Fibroblast of lung (primary cell): ENCODE measurements at regions not wholly inside any gene's neighbourhood (a gene's known extent, or its start where the extent isn't known, plus 50 kb on each side); places are given as distances from the start of the nearest gene placed in this dataset.

Experiments
- DNase-seq, 2 donors: peaks; one replicate each; pipeline versions ENCODE4 v3.0.0 to v3.0.0-alpha.2; 2010; ENCODE audit warnings: low read depth in 2 of 2
- H2AFZ ChIP-seq: 2 replicates; pipeline ENCODE4 v1.5.1; 2012; ENCODE audit warnings: low read length, control low read depth, inconsistent platforms
- H3K27ac ChIP-seq: 2 replicates; pipeline ENCODE4 v1.5.1; 2011; ENCODE audit warnings: low read length, control low read depth; ENCODE audit not compliant: insufficient read depth
- H3K27me3 ChIP-seq: 2 replicates; pipeline ENCODE4 v1.5.1; 2011; ENCODE audit warnings: mild to moderate bottlenecking, low read length; ENCODE audit not compliant: control insufficient read depth, insufficient read depth
- H3K36me3 ChIP-seq: 2 replicates; pipeline ENCODE4 v1.5.1; 2011; ENCODE audit warnings: low read length; ENCODE audit not compliant: control insufficient read depth, insufficient read depth
- H3K4me1 ChIP-seq: 2 replicates; pipeline ENCODE4 v1.5.1; 2011; ENCODE audit warnings: low read length; ENCODE audit not compliant: control insufficient read depth, insufficient read depth; ENCODE audit errors: extremely low read depth
- H3K4me2 ChIP-seq: 2 replicates; pipeline ENCODE4 v1.5.1; 2011; ENCODE audit warnings: low read length, control low read depth; ENCODE audit not compliant: insufficient read depth; ENCODE audit errors: extremely low read depth
- H3K4me3 ChIP-seq, 4 experiments: fragments of 200-600 bp in 1 of 4; sonication (generic) in 1 of 4; replicated peaks in 1 of 4; 2 replicates each; pipeline ENCODE4 v1.5.1; 2011 to 2016; ENCODE audit warnings: low read length in 4 of 4, low read depth in 3 of 4, mild to moderate bottlenecking in 3 of 4, control low read depth in 2 of 4, inconsistent platforms in 1 of 4, mixed read lengths in 1 of 4; ENCODE audit not compliant: insufficient read depth in 1 of 4; ENCODE audit errors: control extremely low read depth in 1 of 4
- H3K79me2 ChIP-seq: 2 replicates; pipeline ENCODE4 v1.5.1; 2012; ENCODE audit warnings: mild to moderate bottlenecking, low read length, inconsistent platforms; ENCODE audit not compliant: control insufficient read depth, insufficient read depth
- H3K9ac ChIP-seq: 2 replicates; pipeline ENCODE4 v1.5.1; 2011; ENCODE audit warnings: mild to moderate bottlenecking, low read length, control low read depth; ENCODE audit not compliant: insufficient read depth
- H3K9me3 ChIP-seq: 2 replicates; pipeline ENCODE4 v1.5.1; 2012; ENCODE audit warnings: low read depth, low read length; ENCODE audit not compliant: control insufficient read depth, insufficient read depth
- H4K20me1 ChIP-seq: 2 replicates; pipeline ENCODE4 v1.5.1; 2011; ENCODE audit warnings: low read length; ENCODE audit not compliant: control insufficient read depth, insufficient read depth; ENCODE audit errors: extremely low read depth
- CTCF ChIP-seq, 2 donors: IDR thresholded peaks in 1 of 2; conservative IDR thresholded peaks in 1 of 2; 1 replicate in 1 of 2; 2 replicates in 1 of 2; pipeline ENCODE4 v1.5.1; 2011 to 2012; ENCODE audit warnings: low read length in 2 of 2, control low read depth in 1 of 2, inconsistent platforms in 1 of 2, low read depth in 1 of 2, mild to moderate bottlenecking in 1 of 2
- EZH2 ChIP-seq: IDR thresholded peaks from 2 replicates; pipeline ENCODE4 v1.5.1; 2012; ENCODE audit warnings: low read length, control low read depth, mild to moderate bottlenecking; ENCODE audit errors: missing control alignments

- Histone ChIP-seq H3K4me3 (no peak overlapping the region), H3K27ac (no peak overlapping the region), H2AFZ (no peak overlapping the region), H3K79me2 (no peaks in the 10 kb centered on the region), H4K20me1 (no peaks in the 10 kb centered on the region), H3K9me3 (no peaks in the 10 kb centered on the region), H3K4me2 (no peak overlapping the region), H3K36me3 (no peaks in the 10 kb centered on the region), H3K27me3 (no peaks in the 10 kb centered on the region), H3K9ac (no peak overlapping the region), H3K4me1 (no peaks in the 10 kb centered on the region)
- DNase-seq, result no peak
- no peak for TF ChIP-seq CTCF (conservative IDR thresholded peaks at IDR 0.05 in 1 of 2, IDR thresholded peaks at IDR 0.05 in 1 of 2; ENCODE audit: low read depth in 1 of 2, low read length in 2 of 2)
- TF ChIP-seq EZH2, result no peak
These were observed 89.6 kb downstream of the ENC1 start for GRCh38 chr5:74550927-74551326.

GRCh38 chr5:74549384-74549783, 91.1 kb downstream of the ENC1 start:
- H3K4me2 ChIP-seq, result no peak overlapping the region
- H2AFZ ChIP-seq, result no peak overlapping the region
- no peaks in the 10 kb centered on the region for H3K9me3 ChIP-seq
- no peak for TF ChIP-seq EZH2
- no peak for TF ChIP-seq CTCF (conservative IDR thresholded peaks at IDR 0.05 in 1 of 2, IDR thresholded peaks at IDR 0.05 in 1 of 2; ENCODE audit: low read depth in 1 of 2, low read length in 2 of 2)
- no peaks in the 10 kb centered on the region for H3K36me3 ChIP-seq
- no peaks in the 10 kb centered on the region for H3K4me1 ChIP-seq
- H3K79me2 ChIP-seq, result no peaks in the 10 kb centered on the region
- H3K27ac ChIP-seq, result no peak overlapping the region
- no peak overlapping the region for H3K9ac ChIP-seq
- no peak overlapping the region for H3K4me3 ChIP-seq
- H4K20me1 ChIP-seq, result no peaks in the 10 kb centered on the region
- no peak for DNase-seq
- no peaks in the 10 kb centered on the region for H3K27me3 ChIP-seq

- TF ChIP-seq CTCF (conservative IDR thresholded peaks at IDR 0.05 in 1 of 2, IDR thresholded peaks at IDR 0.05 in 1 of 2; ENCODE audit: low read depth in 1 of 2, low read length in 2 of 2), result no peak
- TF ChIP-seq EZH2, result no peak
- DNase-seq, result peak in 1 of 2 donors; percentile 70
- H3K27ac ChIP-seq, result no peak overlapping the region
- H4K20me1 ChIP-seq, result no peaks in the 10 kb centered on the region
- H3K27me3 ChIP-seq, result no peaks in the 10 kb centered on the region
- no peaks in the 10 kb centered on the region for H3K9me3 ChIP-seq
- H3K9ac ChIP-seq, result no peak overlapping the region
- peaks cover 10% of the 10 kb centered on the region for H3K4me1 ChIP-seq
- no peak overlapping the region for H3K4me2 ChIP-seq
- H3K79me2 ChIP-seq, result no peaks in the 10 kb centered on the region
- H3K4me3 ChIP-seq, result no peak overlapping the region
- no peaks in the 10 kb centered on the region for H3K36me3 ChIP-seq
- H2AFZ ChIP-seq, result no peak overlapping the region
These were observed 93.7 kb downstream of the ENC1 start for GRCh38 chr5:74546796-74547195.
